NCI-H1436 treated with DMSO at 0.1 percent for 48 hours (cell line): ENCODE measurements at regions not wholly inside any gene's neighbourhood (a gene's known extent, or its start where the extent isn't known, plus 50 kb on each side); places are given as distances from the start of the nearest gene placed in this dataset.
"Not testable (repeated sequence)": the region's sequence is repeated elsewhere in the genome, so short reads cannot be mapped to it uniquely, and the experiment has no call there.

Experiments used
- DNase-seq: peaks from one replicate; lab custom pipeline; 2025; lab: John Stamatoyannopoulos, UW

GRCh38 chr1:219058891-219059820, 114.5 kb upstream of the LYPLAL1 start:
- DNase-seq: no peak

GRCh38 chr1:219060798-219061197, 112.9 kb upstream of the LYPLAL1 start:
- DNase-seq: no peak

GRCh38 chr1:219062161-219062560, 111.5 kb upstream of the LYPLAL1 start:
- no peak for DNase-seq

GRCh38 chr1:219066098-219066497, 107.6 kb upstream of the LYPLAL1 start:
- DNase-seq: no peak

- DNase-seq: no peak
Measured at GRCh38 chr1:219066631-219067349, 106.9 kb upstream of the LYPLAL1 start.

- no peak for DNase-seq
Measured at GRCh38 chr1:219067350-219067712, 106.3 kb upstream of the LYPLAL1 start.

- not testable (repeated sequence) for DNase-seq
Measured at GRCh38 chr1:219070395-219070794, 103.3 kb upstream of the LYPLAL1 start.

GRCh38 chr1:219071209-219071608, 102.5 kb upstream of the LYPLAL1 start:
- no peak for DNase-seq

- no peak for DNase-seq
Measured at GRCh38 chr1:219072329-219072728, 101.3 kb upstream of the LYPLAL1 start.

- DNase-seq: no peak
Measured at GRCh38 chr1:219074084-219074728, 99.5 kb upstream of the LYPLAL1 start.

- DNase-seq: no peak
Measured at GRCh38 chr1:219075121-219075879, 98.4 kb upstream of the LYPLAL1 start.

GRCh38 chr1:219076326-219076937, 97.2 kb upstream of the LYPLAL1 start:
- DNase-seq: no peak

GRCh38 chr1:219077767-219078166, 95.9 kb upstream of the LYPLAL1 start:
- DNase-seq: not testable (repeated sequence)

- DNase-seq: no peak
Measured at GRCh38 chr1:219081943-219082925, 91.4 kb upstream of the LYPLAL1 start.

GRCh38 chr1:219083631-219084030, 90.0 kb upstream of the LYPLAL1 start:
- no peak for DNase-seq

- no peak for DNase-seq
Measured at GRCh38 chr1:219085082-219085481, 88.6 kb upstream of the LYPLAL1 start.

- no peak for DNase-seq
Measured at GRCh38 chr1:219085988-219086387, 87.7 kb upstream of the LYPLAL1 start.

- no peak for DNase-seq
Measured at GRCh38 chr1:219086956-219087469, 86.7 kb upstream of the LYPLAL1 start.

GRCh38 chr1:219088778-219089557, 84.7 kb upstream of the LYPLAL1 start:
- no peak for DNase-seq
